Fibroblast of lung (primary cell): ENCODE measurements at regions not wholly inside any gene's neighbourhood (a gene's known extent, or its start where the extent isn't known, plus 50 kb on each side); places are given as distances from the start of the nearest gene placed in this dataset.
A peak's percentile ranks its signal among the peaks of the same experiment; 100 is the strongest.

Experiments
- DNase-seq, 2 donors: peaks; one replicate each; pipeline versions ENCODE4 v3.0.0 to v3.0.0-alpha.2; 2010; ENCODE audit warnings: low read depth in 2 of 2
- H2AFZ ChIP-seq: 2 replicates; pipeline ENCODE4 v1.5.1; 2012; ENCODE audit warnings: low read length, control low read depth, inconsistent platforms
- H3K27ac ChIP-seq: 2 replicates; pipeline ENCODE4 v1.5.1; 2011; ENCODE audit warnings: low read length, control low read depth; ENCODE audit not compliant: insufficient read depth
- H3K27me3 ChIP-seq: 2 replicates; pipeline ENCODE4 v1.5.1; 2011; ENCODE audit warnings: mild to moderate bottlenecking, low read length; ENCODE audit not compliant: control insufficient read depth, insufficient read depth
- H3K36me3 ChIP-seq: 2 replicates; pipeline ENCODE4 v1.5.1; 2011; ENCODE audit warnings: low read length; ENCODE audit not compliant: control insufficient read depth, insufficient read depth
- H3K4me1 ChIP-seq: 2 replicates; pipeline ENCODE4 v1.5.1; 2011; ENCODE audit warnings: low read length; ENCODE audit not compliant: control insufficient read depth, insufficient read depth; ENCODE audit errors: extremely low read depth
- H3K4me2 ChIP-seq: 2 replicates; pipeline ENCODE4 v1.5.1; 2011; ENCODE audit warnings: low read length, control low read depth; ENCODE audit not compliant: insufficient read depth; ENCODE audit errors: extremely low read depth
- H3K4me3 ChIP-seq, 4 experiments: fragments of 200-600 bp in 1 of 4; sonication (generic) in 1 of 4; replicated peaks in 1 of 4; 2 replicates each; pipeline ENCODE4 v1.5.1; 2011 to 2016; ENCODE audit warnings: low read length in 4 of 4, low read depth in 3 of 4, mild to moderate bottlenecking in 3 of 4, control low read depth in 2 of 4, inconsistent platforms in 1 of 4, mixed read lengths in 1 of 4; ENCODE audit not compliant: insufficient read depth in 1 of 4; ENCODE audit errors: control extremely low read depth in 1 of 4
- H3K79me2 ChIP-seq: 2 replicates; pipeline ENCODE4 v1.5.1; 2012; ENCODE audit warnings: mild to moderate bottlenecking, low read length, inconsistent platforms; ENCODE audit not compliant: control insufficient read depth, insufficient read depth
- H3K9ac ChIP-seq: 2 replicates; pipeline ENCODE4 v1.5.1; 2011; ENCODE audit warnings: mild to moderate bottlenecking, low read length, control low read depth; ENCODE audit not compliant: insufficient read depth
- H3K9me3 ChIP-seq: 2 replicates; pipeline ENCODE4 v1.5.1; 2012; ENCODE audit warnings: low read depth, low read length; ENCODE audit not compliant: control insufficient read depth, insufficient read depth
- H4K20me1 ChIP-seq: 2 replicates; pipeline ENCODE4 v1.5.1; 2011; ENCODE audit warnings: low read length; ENCODE audit not compliant: control insufficient read depth, insufficient read depth; ENCODE audit errors: extremely low read depth
- CTCF ChIP-seq, 2 donors: IDR thresholded peaks in 1 of 2; conservative IDR thresholded peaks in 1 of 2; 1 replicate in 1 of 2; 2 replicates in 1 of 2; pipeline ENCODE4 v1.5.1; 2011 to 2012; ENCODE audit warnings: low read length in 2 of 2, control low read depth in 1 of 2, inconsistent platforms in 1 of 2, low read depth in 1 of 2, mild to moderate bottlenecking in 1 of 2
- EZH2 ChIP-seq: IDR thresholded peaks from 2 replicates; pipeline ENCODE4 v1.5.1; 2012; ENCODE audit warnings: low read length, control low read depth, mild to moderate bottlenecking; ENCODE audit errors: missing control alignments

- Histone ChIP-seq H3K79me2 (no peaks in the 10 kb centered on the region), H3K4me2 (no peak overlapping the region), H3K27me3 (no peaks in the 10 kb centered on the region), H3K27ac (no peak overlapping the region), H2AFZ (no peak overlapping the region), H3K4me3 (no peak overlapping the region), H3K9ac (no peak overlapping the region), H4K20me1 (no peaks in the 10 kb centered on the region), H3K36me3 (no peaks in the 10 kb centered on the region), H3K4me1 (peaks cover 2% of the 10 kb centered on the region), H3K9me3 (no peaks in the 10 kb centered on the region)
- TF ChIP-seq CTCF (conservative IDR thresholded peaks at IDR 0.05 in 1 of 2, IDR thresholded peaks at IDR 0.05 in 1 of 2; ENCODE audit: low read depth in 1 of 2, low read length in 2 of 2) (no peak), EZH2 (no peak)
- DNase-seq, result no peak
Observed at GRCh38 chr7:92982928-92983327, 134.9 kb downstream of the SAMD9 start.

- no peaks in the 10 kb centered on the region for H3K9me3 ChIP-seq
- no peaks in the 10 kb centered on the region for H3K36me3 ChIP-seq
- no peak overlapping the region for H3K27ac ChIP-seq
- no peak for TF ChIP-seq CTCF (conservative IDR thresholded peaks at IDR 0.05 in 1 of 2, IDR thresholded peaks at IDR 0.05 in 1 of 2; ENCODE audit: low read depth in 1 of 2, low read length in 2 of 2)
- TF ChIP-seq EZH2, result no peak
- no peak overlapping the region for H3K4me3 ChIP-seq
- no peak overlapping the region for H3K4me2 ChIP-seq
- H3K79me2 ChIP-seq, result no peaks in the 10 kb centered on the region
- H3K4me1 ChIP-seq, result no peaks in the 10 kb centered on the region
- no peak overlapping the region for H3K9ac ChIP-seq
- DNase-seq, result peak in 1 of 2 donors; percentile 19
- H2AFZ ChIP-seq, result no peak overlapping the region
- H3K27me3 ChIP-seq, result no peaks in the 10 kb centered on the region
- H4K20me1 ChIP-seq, result no peaks in the 10 kb centered on the region
Observed at GRCh38 chr7:92976931-92977330, 140.6 kb upstream of the CDK6 start.

- H3K9ac ChIP-seq, result no peak overlapping the region
- peak; percentile 64 to 84 for DNase-seq
- H3K79me2 ChIP-seq, result no peaks in the 10 kb centered on the region
Observed at GRCh38 chr7:92973974-92974373, 137.6 kb upstream of the CDK6 start.

More at GRCh38 chr7:92973974-92974373, 137.6 kb upstream of the CDK6 start:
- H3K27me3 ChIP-seq, result no peaks in the 10 kb centered on the region
- H3K4me1 ChIP-seq, result no peaks in the 10 kb centered on the region
- no peaks in the 10 kb centered on the region for H3K9me3 ChIP-seq
- no peak overlapping the region for H3K4me3 ChIP-seq
- no peak overlapping the region for H3K4me2 ChIP-seq
- no peaks in the 10 kb centered on the region for H3K36me3 ChIP-seq
- no peak overlapping the region for H3K27ac ChIP-seq
- H2AFZ ChIP-seq, result no peak overlapping the region
- no peaks in the 10 kb centered on the region for H4K20me1 ChIP-seq
- TF ChIP-seq CTCF (conservative IDR thresholded peaks at IDR 0.05 in 1 of 2, IDR thresholded peaks at IDR 0.05 in 1 of 2; ENCODE audit: low read depth in 1 of 2, low read length in 2 of 2), result no peak
- no peak for TF ChIP-seq EZH2
